ENCODE measurements at regions not wholly inside any gene's neighbourhood (a gene's known extent, or its start where the extent isn't known, plus 50 kb on each side); places are given as distances from the start of the nearest gene placed in this dataset.

GRCh38 chr3:193140381-193140780 lies 100.6 kb upstream of the PLAAT1 start (continued):
- TF ChIP-seq ZNF532 (CRISPR knock-in tag; IDR thresholded peaks at IDR 0.05; ENCODE audit: borderline replicate concordance) (no peak), RELA (CRISPR knock-in tag; IDR thresholded peaks at IDR 0.05; ENCODE audit: borderline replicate concordance) (no peak), NFYB (CRISPR knock-in tag; conservative IDR thresholded peaks at IDR 0.05; ENCODE audit: low read depth) (no peak), ZNF425 (CRISPR knock-in tag; conservative IDR thresholded peaks at IDR 0.05) (no peak)

GRCh38 chr3:193145248-193145647 lies 95.8 kb upstream of the PLAAT1 start:
- CTCF ChIA-PET = no interaction called here
- DNase-seq (ENCODE audit: low spot score) (no peak), ATAC-seq (no peak)
- POLR2A ChIA-PET = no interaction called here
- peaks cover 3% of the 10 kb centered on the region; the same call in 1 of the 2 replicates for H3K9me3 Mint-ChIP-seq
- TF ChIP-seq MYBL2 (CRISPR knock-in tag; IDR thresholded peaks at IDR 0.05) (no peak), ATF1 (CRISPR knock-in tag; IDR thresholded peaks at IDR 0.05) (no peak), USF2 (CRISPR knock-in tag; IDR thresholded peaks at IDR 0.05) (no peak), RELA (CRISPR knock-in tag; IDR thresholded peaks at IDR 0.05; ENCODE audit: borderline replicate concordance) (no peak), GABPB1 (CRISPR knock-in tag; IDR thresholded peaks at IDR 0.05) (no peak), ZNF425 (CRISPR knock-in tag; conservative IDR thresholded peaks at IDR 0.05) (no peak), PRDM15 (CRISPR knock-in tag; IDR thresholded peaks at IDR 0.05) (no peak), E2F1 (CRISPR knock-in tag; IDR thresholded peaks at IDR 0.05) (no peak), ZNF423 (CRISPR knock-in tag; IDR thresholded peaks at IDR 0.05) (no peak), FOXK1 (CRISPR knock-in tag; IDR thresholded peaks at IDR 0.05) (no peak), ZNF512 (CRISPR knock-in tag; IDR thresholded peaks at IDR 0.05; ENCODE audit: borderline replicate concordance) (no peak), JUN (CRISPR knock-in tag; IDR thresholded peaks at IDR 0.05) (no peak), RORB (CRISPR knock-in tag; IDR thresholded peaks at IDR 0.05) (no peak), NR2C2 (CRISPR knock-in tag; IDR thresholded peaks at IDR 0.05) (no peak), E2F5 (CRISPR knock-in tag; IDR thresholded peaks at IDR 0.05) (no peak), PRRX2 (CRISPR knock-in tag; IDR thresholded peaks at IDR 0.05) (no peak)
- H3K4me1 Mint-ChIP-seq = no peaks in the 10 kb centered on the region
- H3K36me3 Mint-ChIP-seq = no peaks in the 10 kb centered on the region
- no peak overlapping the region for H3K4me3 Mint-ChIP-seq
- no peak overlapping the region for H3K27ac Mint-ChIP-seq
- H3K27me3 Mint-ChIP-seq (ENCODE audit: low read depth) = no peaks in the 10 kb centered on the region
